CD4-positive, alpha-beta T cell treated with Interleukin-15 for 4 hours (primary cell): ENCODE measurements at regions not wholly inside any gene's neighbourhood (a gene's known extent, or its start where the extent isn't known, plus 50 kb on each side); places are given as distances from the start of the nearest gene placed in this dataset.

Experiments
- DNase-seq: peaks from one replicate; pipeline ENCODE4 v3.0.0-alpha.2; 2020; ENCODE audit warnings: low spot score

GRCh38 chr2:234247453-234248180 is 197.1 kb downstream of the SPP2 start:
- DNase-seq, result no peak

GRCh38 chr2:234245945-234246344 is 195.4 kb downstream of the SPP2 start:
- DNase-seq, result no peak

- DNase-seq, result peak; percentile 7
Measured at GRCh38 chr2:234243871-234244565, 193.5 kb downstream of the SPP2 start.

- DNase-seq, result no peak
Measured at GRCh38 chr2:234242459-234242836, 191.9 kb downstream of the SPP2 start.

GRCh38 chr2:234241656-234242458 is 191.4 kb downstream of the SPP2 start:
- DNase-seq, result no peak

- no peak for DNase-seq
Measured at GRCh38 chr2:234240917-234241316, 190.4 kb downstream of the SPP2 start.

GRCh38 chr2:234235191-234235590 is 184.7 kb downstream of the SPP2 start:
- no peak for DNase-seq

GRCh38 chr2:234231460-234231859 is 181.0 kb downstream of the SPP2 start:
- no peak for DNase-seq

- DNase-seq, result no peak
Measured at GRCh38 chr2:234219046-234219310, 168.5 kb downstream of the SPP2 start.

- DNase-seq, result no peak
Measured at GRCh38 chr2:234218266-234219045, 168.0 kb downstream of the SPP2 start.

- DNase-seq, result no peak
Measured at GRCh38 chr2:234212534-234212933, 162.0 kb downstream of the SPP2 start.

- no peak for DNase-seq
Measured at GRCh38 chr2:234211797-234212196, 161.3 kb downstream of the SPP2 start.

GRCh38 chr2:234206738-234207137 is 156.2 kb downstream of the SPP2 start:
- no peak for DNase-seq

GRCh38 chr2:234204480-234204879 is 154.0 kb downstream of the SPP2 start:
- no peak for DNase-seq

- no peak for DNase-seq
Measured at GRCh38 chr2:234203135-234203984, 152.9 kb downstream of the SPP2 start.

- DNase-seq, result no peak
Measured at GRCh38 chr2:234202601-234203000, 152.1 kb downstream of the SPP2 start.

GRCh38 chr2:234199996-234200395 is 149.5 kb downstream of the SPP2 start:
- DNase-seq, result no peak

GRCh38 chr2:234198976-234199375 is 148.5 kb downstream of the SPP2 start:
- no peak for DNase-seq

GRCh38 chr2:234195516-234195915 is 145.0 kb downstream of the SPP2 start:
- DNase-seq, result no peak

- no peak for DNase-seq
Measured at GRCh38 chr2:234193977-234194563, 143.6 kb downstream of the SPP2 start.

- no peak for DNase-seq
Measured at GRCh38 chr2:234191819-234192407, 141.4 kb downstream of the SPP2 start.
